HL-60 (cell line): ENCODE measurements at regions not wholly inside any gene's neighbourhood (a gene's known extent, or its start where the extent isn't known, plus 50 kb on each side); places are given as distances from the start of the nearest gene placed in this dataset.
"Not testable (repeated sequence)": the region's sequence is repeated elsewhere in the genome, so short reads cannot be mapped to it uniquely, and the experiment has no call there.

Experiments used
- DNase-seq, 2 experiments: peaks; one replicate each; pipeline ENCODE4 v3.0.0-alpha.2; 2010 to 2020; ENCODE audit warnings: low read depth in 1 of 2, low spot score in 1 of 2
- H3K27ac ChIP-seq: fragments of 250-450 bp; sonication (Bioruptor Pico); replicated peaks from 2 replicates; pipeline ENCODE4 v1.5.1; 2020; ENCODE audit warnings: mild to moderate bottlenecking, moderate library complexity
- H3K27me3 ChIP-seq: fragments of 250-450 bp; sonication (Bioruptor Pico); 2 replicates; pipeline ENCODE4 v1.5.1; 2021; ENCODE audit warnings: mild to moderate bottlenecking, moderate library complexity; ENCODE audit not compliant: insufficient read depth, poor library complexity, severe bottlenecking
- H3K4me3 ChIP-seq: replicated peaks from 2 replicates; pipeline ENCODE4 v1.5.1; 2011; ENCODE audit warnings: mild to moderate bottlenecking, control low read depth, low read length; ENCODE audit not compliant: insufficient read depth
- GABPA ChIP-seq: IDR thresholded peaks from 2 replicates; pipeline ENCODE4 v1.6.1; 2012; ENCODE audit warnings: low read depth
- POLR2AphosphoS5 ChIP-seq: IDR thresholded peaks from 2 replicates; pipeline ENCODE4 v1.6.1; 2012; ENCODE audit warnings: low read depth
- REST ChIP-seq: IDR thresholded peaks from 2 replicates; pipeline ENCODE4 v1.6.1; 2012; ENCODE audit warnings: low read depth; ENCODE audit not compliant: insufficient replicate concordance
- SPI1 ChIP-seq: IDR thresholded peaks from 2 replicates; pipeline ENCODE4 v1.6.1; 2012; ENCODE audit warnings: low read depth, mild to moderate bottlenecking, borderline replicate concordance
- TF ChIP-seq, protein P1 (sequence below): IDR thresholded peaks from one replicate; pipeline ENCODE4 v1.5.1; 2011; ENCODE audit warnings: low read length, control low read depth, inconsistent platforms; ENCODE audit not compliant: insufficient read depth

DNA sequence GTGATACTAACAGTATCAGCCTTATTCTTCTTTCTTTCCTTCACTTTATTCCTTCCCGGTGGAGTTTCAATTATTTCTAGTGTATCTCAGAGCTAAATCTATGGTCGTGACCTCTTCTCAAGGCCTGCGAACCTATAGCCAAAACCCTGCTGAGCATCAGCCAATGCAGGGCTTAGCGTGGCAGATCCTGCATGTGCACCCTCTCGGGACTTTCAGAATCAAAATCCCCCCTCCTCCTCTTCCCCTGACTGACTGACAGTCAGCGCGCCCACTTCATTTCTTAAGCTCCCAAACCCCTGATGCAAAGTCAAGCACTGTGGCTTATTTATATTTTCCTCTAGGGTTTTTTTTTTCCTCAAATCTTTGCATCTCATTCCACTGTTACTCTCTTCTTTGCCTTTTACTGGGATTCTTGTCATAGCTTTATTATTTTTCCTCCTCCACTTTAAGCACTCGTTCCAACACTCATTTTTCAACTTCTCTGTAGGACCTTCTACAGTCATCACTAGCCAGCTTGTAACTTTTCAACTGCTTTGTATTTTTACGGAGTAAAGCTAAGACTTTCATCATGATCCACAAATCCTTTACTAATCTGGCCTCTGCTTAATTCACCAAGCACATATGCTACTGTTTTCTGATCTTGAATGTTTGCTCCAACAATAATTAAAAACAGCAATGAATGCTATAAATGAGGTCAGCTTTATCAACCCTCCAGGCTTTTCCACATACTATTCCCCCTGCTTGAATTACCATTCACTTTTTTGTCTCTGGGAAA is 896.5 kb upstream of the PIK3C3 start:
- no peaks in the 10 kb centered on the region for H3K27me3 ChIP-seq
- TF ChIP-seq REST, result no peak
- no peak overlapping the region for H3K27ac ChIP-seq
- DNase-seq, result no peak
- no peak overlapping the region for H3K4me3 ChIP-seq

GRCh38 chr18:41052625-41053024 is 902.4 kb upstream of the PIK3C3 start:
- Histone ChIP-seq H3K27ac (no peak overlapping the region), H3K4me3 (no peak overlapping the region), H3K27me3 (no peaks in the 10 kb centered on the region)
- DNase-seq, result peak; percentile 13 to 16
- peak; percentile 95 for TF ChIP-seq SPI1
- TF ChIP-seq POLR2AphosphoS5, result no peak

DNA sequence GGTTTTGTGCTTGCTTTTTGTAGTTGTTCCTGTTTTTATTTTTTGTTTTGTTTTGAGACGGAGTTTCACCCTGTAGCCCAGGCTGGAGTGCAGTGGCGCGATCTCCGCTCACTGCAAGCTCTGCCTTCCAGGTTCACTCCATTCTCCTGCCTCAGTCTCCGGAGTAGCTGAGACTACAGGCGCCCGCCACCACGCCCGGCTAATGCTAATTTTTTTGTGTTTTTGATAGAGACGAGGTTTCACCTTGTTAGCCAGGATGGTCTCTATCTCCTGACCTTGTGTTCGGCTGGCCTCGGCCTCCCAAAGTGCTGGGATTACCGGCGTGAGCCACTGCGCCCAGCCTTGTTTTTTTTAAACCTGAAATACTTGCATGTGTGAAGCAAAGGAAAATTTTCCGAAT is 908.8 kb upstream of the PIK3C3 start:
- H3K27me3 ChIP-seq, result not testable (repeated sequence)

GRCh38 chr18:41043876-41044275 is 911.2 kb upstream of the PIK3C3 start:
- no peak for DNase-seq
- Histone ChIP-seq H3K4me3 (no peak overlapping the region), H3K27me3 (no peaks in the 10 kb centered on the region), H3K27ac (no peak overlapping the region)
- TF ChIP-seq POLR2AphosphoS5 (no peak), REST (no peak), GABPA (no peak), SPI1 (no peak)
- TF ChIP-seq, protein P1, sequence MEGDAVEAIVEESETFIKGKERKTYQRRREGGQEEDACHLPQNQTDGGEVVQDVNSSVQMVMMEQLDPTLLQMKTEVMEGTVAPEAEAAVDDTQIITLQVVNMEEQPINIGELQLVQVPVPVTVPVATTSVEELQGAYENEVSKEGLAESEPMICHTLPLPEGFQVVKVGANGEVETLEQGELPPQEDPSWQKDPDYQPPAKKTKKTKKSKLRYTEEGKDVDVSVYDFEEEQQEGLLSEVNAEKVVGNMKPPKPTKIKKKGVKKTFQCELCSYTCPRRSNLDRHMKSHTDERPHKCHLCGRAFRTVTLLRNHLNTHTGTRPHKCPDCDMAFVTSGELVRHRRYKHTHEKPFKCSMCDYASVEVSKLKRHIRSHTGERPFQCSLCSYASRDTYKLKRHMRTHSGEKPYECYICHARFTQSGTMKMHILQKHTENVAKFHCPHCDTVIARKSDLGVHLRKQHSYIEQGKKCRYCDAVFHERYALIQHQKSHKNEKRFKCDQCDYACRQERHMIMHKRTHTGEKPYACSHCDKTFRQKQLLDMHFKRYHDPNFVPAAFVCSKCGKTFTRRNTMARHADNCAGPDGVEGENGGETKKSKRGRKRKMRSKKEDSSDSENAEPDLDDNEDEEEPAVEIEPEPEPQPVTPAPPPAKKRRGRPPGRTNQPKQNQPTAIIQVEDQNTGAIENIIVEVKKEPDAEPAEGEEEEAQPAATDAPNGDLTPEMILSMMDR, result no peak

More for the DNA sequence above, 908.8 kb upstream of the PIK3C3 start:
- not testable (repeated sequence) for DNase-seq, H3K27ac ChIP-seq, H3K4me3 ChIP-seq

- TF ChIP-seq POLR2AphosphoS5, result no peak
- TF ChIP-seq GABPA, result no peak
- TF ChIP-seq, protein P1, result no peak
- TF ChIP-seq SPI1, result no peak
- no peak for TF ChIP-seq REST
- H3K27me3 ChIP-seq, result no peaks in the 10 kb centered on the region
- no peak overlapping the region for H3K27ac ChIP-seq
- no peak overlapping the region for H3K4me3 ChIP-seq
- no peak for DNase-seq
Measured at GRCh38 chr18:41042866-41043265, 912.2 kb upstream of the PIK3C3 start.
